Fibroblast of villous mesenchyme (primary cell): ENCODE measurements at regions not wholly inside any gene's neighbourhood (a gene's known extent, or its start where the extent isn't known, plus 50 kb on each side); places are given as distances from the start of the nearest gene placed in this dataset.

Source experiments
- DNase-seq: peaks from one replicate; pipeline ENCODE4 v3.0.0-alpha.2; 2010; ENCODE audit warnings: low read depth
- H3K4me3 ChIP-seq: 2 replicates; pipeline ENCODE4 v1.5.1; 2011; ENCODE audit warnings: low read depth, mild to moderate bottlenecking, low read length
- CTCF ChIP-seq: IDR thresholded peaks from 2 replicates; pipeline ENCODE4 v1.5.1; 2012; ENCODE audit warnings: low read depth, mild to moderate bottlenecking, low read length; ENCODE audit not compliant: insufficient read depth

GRCh38 chr21:23039846-23040245, 2041.6 kb downstream of the NCAM2 start:
- H3K4me3 ChIP-seq: no peak overlapping the region
- no peak for DNase-seq
- no peak for TF ChIP-seq CTCF

- no peak for TF ChIP-seq CTCF
- DNase-seq: no peak
- H3K4me3 ChIP-seq: no peak overlapping the region
These were observed 2047.7 kb downstream of the NCAM2 start for GRCh38 chr21:23045955-23046354.

- no peak for TF ChIP-seq CTCF
- DNase-seq: no peak
- H3K4me3 ChIP-seq: no peak overlapping the region
These were observed 2069.5 kb downstream of the NCAM2 start for GRCh38 chr21:23067672-23068071.

- TF ChIP-seq CTCF: no peak
- H3K4me3 ChIP-seq: no peak overlapping the region
- no peak for DNase-seq
These were observed 2085.0 kb downstream of the NCAM2 start for GRCh38 chr21:23083242-23083641.

- no peak for DNase-seq
- no peak for TF ChIP-seq CTCF
- H3K4me3 ChIP-seq: no peak overlapping the region
These were observed 2095.1 kb downstream of the NCAM2 start for GRCh38 chr21:23093259-23093658.

GRCh38 chr21:23099185-23099584, 2101.0 kb downstream of the NCAM2 start:
- no peak for DNase-seq
- H3K4me3 ChIP-seq: no peak overlapping the region
- TF ChIP-seq CTCF: no peak

- no peak for TF ChIP-seq CTCF
- no peak for DNase-seq
- H3K4me3 ChIP-seq: no peak overlapping the region
These were observed 2102.9 kb downstream of the NCAM2 start for GRCh38 chr21:23101111-23101510.
